ENCODE measurements at regions not wholly inside any gene's neighbourhood (a gene's known extent, or its start where the extent isn't known, plus 50 kb on each side); places are given as distances from the start of the nearest gene placed in this dataset.

DNA sequence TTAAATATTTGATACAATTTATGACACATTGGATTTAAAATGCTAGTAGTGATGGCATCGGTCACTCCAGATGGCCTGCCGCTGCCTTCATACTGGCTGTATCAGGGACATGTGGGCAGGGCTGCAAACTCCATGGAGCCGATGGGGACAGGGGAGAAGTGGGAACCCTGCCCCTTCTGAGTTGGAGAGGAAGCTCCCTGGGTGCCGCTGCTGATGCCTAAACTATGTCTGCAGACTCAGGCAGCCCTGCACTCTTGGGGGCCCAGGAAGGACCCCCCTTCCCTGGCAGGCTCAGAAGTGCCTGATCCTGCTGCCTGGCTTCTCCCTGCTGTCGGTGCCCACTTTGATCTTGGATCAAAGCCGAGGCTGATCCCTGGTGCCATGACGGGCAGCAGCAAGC lies 1522.1 kb downstream of the OTOL1 start:
- no peaks in the 10 kb centered on the region for H4K20me1 ChIP-seq (ENCODE audit: control insufficient read depth, extremely low read depth, insufficient read depth, low read length)
- no peaks in the 10 kb centered on the region for H3K36me3 ChIP-seq (ENCODE audit: control insufficient read depth, insufficient read depth, low read length)
- no peak overlapping the region for H3K4me2 ChIP-seq (ENCODE audit: extremely low read depth, insufficient read depth, low read length)
- no peaks in the 10 kb centered on the region for H3K4me1 ChIP-seq (ENCODE audit: control insufficient read depth, extremely low read depth, insufficient read depth, low read length)
- H3K9me3 ChIP-seq (ENCODE audit: control insufficient read depth, insufficient read depth, low read depth, low read length): no peaks in the 10 kb centered on the region
- H3K9ac ChIP-seq (ENCODE audit: insufficient read depth, low read length): no peak overlapping the region
- no peak overlapping the region for H3K27ac ChIP-seq (ENCODE audit: insufficient read depth, low read length)
- H3K4me3 ChIP-seq (replicated peaks in 1 of 4; ENCODE audit: control extremely low read depth in 1 of 4, insufficient read depth in 1 of 4, low read depth in 3 of 4, low read length in 4 of 4): no peak overlapping the region
- TF ChIP-seq EZH2 (IDR thresholded peaks at IDR 0.05; ENCODE audit: low read length, missing control alignments): no peak
- TF ChIP-seq CTCF (conservative IDR thresholded peaks at IDR 0.05 in 1 of 2, IDR thresholded peaks at IDR 0.05 in 1 of 2; ENCODE audit: low read depth in 1 of 2, low read length in 2 of 2): no peak
- no peak for DNase-seq (ENCODE audit: low read depth in 2 of 2)
- no peaks in the 10 kb centered on the region for H3K27me3 ChIP-seq (ENCODE audit: control insufficient read depth, insufficient read depth, low read length)
- no peak overlapping the region for H2AFZ ChIP-seq (ENCODE audit: low read length)
- no peaks in the 10 kb centered on the region for H3K79me2 ChIP-seq (ENCODE audit: control insufficient read depth, insufficient read depth, low read length)

DNA sequence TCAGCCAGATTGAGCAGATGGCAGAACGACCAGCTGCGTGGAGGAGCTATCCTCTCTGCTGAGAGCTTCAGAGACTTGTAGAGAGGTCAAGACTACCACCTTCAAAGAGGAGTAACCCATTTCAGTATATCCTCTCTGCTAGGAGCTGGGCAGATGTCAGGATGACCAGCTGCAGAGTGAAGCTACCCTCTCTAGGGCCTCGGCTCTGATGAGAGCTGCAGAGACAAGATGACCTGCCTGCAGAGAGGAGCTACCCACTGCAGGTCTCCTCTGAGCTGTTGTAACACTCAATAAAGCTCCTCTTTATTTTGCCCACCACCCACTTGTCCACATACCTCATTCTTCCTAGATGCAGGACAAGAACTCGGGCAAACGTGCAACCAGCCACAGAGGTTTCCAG lies 1522.7 kb downstream of the OTOL1 start:
- no peak for TF ChIP-seq EZH2 (IDR thresholded peaks at IDR 0.05; ENCODE audit: low read length, missing control alignments)
- TF ChIP-seq CTCF (conservative IDR thresholded peaks at IDR 0.05 in 1 of 2, IDR thresholded peaks at IDR 0.05 in 1 of 2; ENCODE audit: low read depth in 1 of 2, low read length in 2 of 2): no peak
- no peaks in the 10 kb centered on the region for H4K20me1 ChIP-seq (ENCODE audit: control insufficient read depth, extremely low read depth, insufficient read depth, low read length)
- no peaks in the 10 kb centered on the region for H3K36me3 ChIP-seq (ENCODE audit: control insufficient read depth, insufficient read depth, low read length)
- H2AFZ ChIP-seq (ENCODE audit: low read length): no peak overlapping the region
- no peak overlapping the region for H3K27ac ChIP-seq (ENCODE audit: insufficient read depth, low read length)
- H3K4me3 ChIP-seq (replicated peaks in 1 of 4; ENCODE audit: control extremely low read depth in 1 of 4, insufficient read depth in 1 of 4, low read depth in 3 of 4, low read length in 4 of 4): no peak overlapping the region
- DNase-seq (ENCODE audit: low read depth in 2 of 2): no peak
- no peaks in the 10 kb centered on the region for H3K4me1 ChIP-seq (ENCODE audit: control insufficient read depth, extremely low read depth, insufficient read depth, low read length)
- H3K9ac ChIP-seq (ENCODE audit: insufficient read depth, low read length): no peak overlapping the region
- no peaks in the 10 kb centered on the region for H3K9me3 ChIP-seq (ENCODE audit: control insufficient read depth, insufficient read depth, low read depth, low read length)
- H3K27me3 ChIP-seq (ENCODE audit: control insufficient read depth, insufficient read depth, low read length): no peaks in the 10 kb centered on the region
- H3K79me2 ChIP-seq (ENCODE audit: control insufficient read depth, insufficient read depth, low read length): no peaks in the 10 kb centered on the region
- H3K4me2 ChIP-seq (ENCODE audit: extremely low read depth, insufficient read depth, low read length): no peak overlapping the region

DNA sequence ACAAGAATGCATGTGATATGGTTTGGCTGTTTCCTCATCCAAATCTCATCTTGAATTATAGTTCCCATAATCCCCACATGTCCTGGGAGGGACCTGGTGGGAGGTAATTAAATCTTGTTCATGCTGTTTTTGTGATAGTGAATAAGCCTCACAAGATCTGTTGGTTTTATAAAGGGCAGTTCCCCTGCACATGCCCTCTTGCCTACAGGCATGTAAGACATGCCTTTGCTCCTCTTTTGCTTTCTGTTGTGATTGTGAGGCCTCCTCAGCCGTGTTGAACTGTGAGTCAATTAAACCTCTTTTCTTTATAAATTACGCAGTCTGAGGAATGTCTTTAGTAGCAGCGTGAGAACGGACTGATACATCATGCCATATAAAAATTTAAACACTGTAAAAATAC lies 1537.0 kb downstream of the OTOL1 start:
- H3K4me1 ChIP-seq (ENCODE audit: control insufficient read depth, extremely low read depth, insufficient read depth, low read length): no peaks in the 10 kb centered on the region
- no peak for TF ChIP-seq CTCF (conservative IDR thresholded peaks at IDR 0.05 in 1 of 2, IDR thresholded peaks at IDR 0.05 in 1 of 2; ENCODE audit: low read depth in 1 of 2, low read length in 2 of 2)
- no peak overlapping the region for H3K4me2 ChIP-seq (ENCODE audit: extremely low read depth, insufficient read depth, low read length)
- no peak overlapping the region for H3K4me3 ChIP-seq (replicated peaks in 1 of 4; ENCODE audit: control extremely low read depth in 1 of 4, insufficient read depth in 1 of 4, low read depth in 3 of 4, low read length in 4 of 4)
- H3K79me2 ChIP-seq (ENCODE audit: control insufficient read depth, insufficient read depth, low read length): no peaks in the 10 kb centered on the region
- H3K36me3 ChIP-seq (ENCODE audit: control insufficient read depth, insufficient read depth, low read length): no peaks in the 10 kb centered on the region
- no peak overlapping the region for H3K9ac ChIP-seq (ENCODE audit: insufficient read depth, low read length)
- no peaks in the 10 kb centered on the region for H4K20me1 ChIP-seq (ENCODE audit: control insufficient read depth, extremely low read depth, insufficient read depth, low read length)
- no peaks in the 10 kb centered on the region for H3K9me3 ChIP-seq (ENCODE audit: control insufficient read depth, insufficient read depth, low read depth, low read length)
- DNase-seq (ENCODE audit: low read depth in 2 of 2): no peak
- no peak overlapping the region for H3K27ac ChIP-seq (ENCODE audit: insufficient read depth, low read length)
- H3K27me3 ChIP-seq (ENCODE audit: control insufficient read depth, insufficient read depth, low read length): no peaks in the 10 kb centered on the region
- H2AFZ ChIP-seq (ENCODE audit: low read length): no peak overlapping the region
